Ishikawa (cell line): ENCODE measurements at regions not wholly inside any gene's neighbourhood (a gene's known extent, or its start where the extent isn't known, plus 50 kb on each side); places are given as distances from the start of the nearest gene placed in this dataset.

Experiments used
- CEBPB ChIP-seq: IDR thresholded peaks from 2 replicates; pipeline ENCODE4 v1.6.1; 2012
- CREB1 ChIP-seq: IDR thresholded peaks from 2 replicates; pipeline ENCODE4 v1.6.1; 2012; ENCODE audit warnings: low read depth
- EGR1 ChIP-seq: IDR thresholded peaks from 2 replicates; pipeline ENCODE4 v1.6.1; 2012
- EP300 ChIP-seq: IDR thresholded peaks from 2 replicates; pipeline ENCODE4 v1.6.1; 2012; ENCODE audit warnings: borderline replicate concordance
- FOXM1 ChIP-seq: IDR thresholded peaks from 2 replicates; pipeline ENCODE4 v1.6.1; 2012; ENCODE audit warnings: low read depth, borderline replicate concordance
- MAX ChIP-seq: IDR thresholded peaks from 2 replicates; pipeline ENCODE4 v1.6.1; 2012
- NFIC ChIP-seq: IDR thresholded peaks from 2 replicates; pipeline ENCODE4 v1.6.1; 2012
- RAD21 ChIP-seq: IDR thresholded peaks from 2 replicates; pipeline ENCODE4 v1.6.1; 2012; ENCODE audit warnings: low read depth
- TAF1 ChIP-seq: IDR thresholded peaks from 2 replicates; pipeline ENCODE4 v1.6.1; 2012; ENCODE audit warnings: low read depth, mild to moderate bottlenecking
- TCF12 ChIP-seq: IDR thresholded peaks from 2 replicates; pipeline ENCODE4 v1.6.1; 2012; ENCODE audit warnings: low read depth
- TEAD4 ChIP-seq: IDR thresholded peaks from 2 replicates; pipeline ENCODE4 v1.6.1; 2012
- YY1 ChIP-seq: IDR thresholded peaks from 2 replicates; pipeline ENCODE4 v1.6.1; 2012; ENCODE audit warnings: low read depth
- ZBTB7A ChIP-seq: IDR thresholded peaks from 2 replicates; pipeline ENCODE4 v1.6.1; 2012; ENCODE audit warnings: low read depth
- TF ChIP-seq, protein P1 (sequence below): IDR thresholded peaks from 2 replicates; pipeline ENCODE4 v1.6.1; 2012; ENCODE audit warnings: low read depth, mild to moderate bottlenecking
- TF ChIP-seq, protein P2 (sequence below): IDR thresholded peaks from 2 replicates; pipeline ENCODE4 v1.6.1; 2012

DNA sequence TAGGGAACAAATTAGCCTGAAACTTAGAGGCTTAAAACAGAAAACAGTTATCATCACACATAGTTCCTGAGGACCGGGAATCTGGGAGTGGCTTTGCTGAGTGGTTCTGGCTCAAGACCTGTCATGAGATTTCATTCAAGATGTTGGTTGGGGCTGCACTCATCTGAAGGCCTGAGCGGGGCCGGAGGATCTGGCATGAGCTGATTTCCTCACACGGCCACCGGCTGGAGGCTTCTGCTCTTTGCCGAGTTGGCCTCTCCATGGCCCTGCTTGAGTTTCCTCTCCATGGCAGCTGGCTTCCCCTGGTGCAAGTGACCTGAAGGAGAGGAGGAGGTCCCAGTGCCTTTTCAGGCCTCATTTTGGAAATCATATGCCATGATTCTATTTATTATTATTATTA, 128.1 kb downstream of the PAPOLA start:
- no peak for TF ChIP-seq YY1
- TF ChIP-seq TAF1: no peak

- TF ChIP-seq RAD21 (no peak), TCF12 (no peak)
These were observed 128.8 kb downstream of the PAPOLA start for GRCh38 chr14:96631030-96631429.

- TF ChIP-seq NFIC (no peak), TAF1 (no peak), EGR1 (no peak), EP300 (no peak), TCF12 (no peak), CREB1 (no peak), CEBPB (no peak), TEAD4 (no peak), FOXM1 (no peak), YY1 (no peak), MAX (no peak)
- TF ChIP-seq, protein P1, sequence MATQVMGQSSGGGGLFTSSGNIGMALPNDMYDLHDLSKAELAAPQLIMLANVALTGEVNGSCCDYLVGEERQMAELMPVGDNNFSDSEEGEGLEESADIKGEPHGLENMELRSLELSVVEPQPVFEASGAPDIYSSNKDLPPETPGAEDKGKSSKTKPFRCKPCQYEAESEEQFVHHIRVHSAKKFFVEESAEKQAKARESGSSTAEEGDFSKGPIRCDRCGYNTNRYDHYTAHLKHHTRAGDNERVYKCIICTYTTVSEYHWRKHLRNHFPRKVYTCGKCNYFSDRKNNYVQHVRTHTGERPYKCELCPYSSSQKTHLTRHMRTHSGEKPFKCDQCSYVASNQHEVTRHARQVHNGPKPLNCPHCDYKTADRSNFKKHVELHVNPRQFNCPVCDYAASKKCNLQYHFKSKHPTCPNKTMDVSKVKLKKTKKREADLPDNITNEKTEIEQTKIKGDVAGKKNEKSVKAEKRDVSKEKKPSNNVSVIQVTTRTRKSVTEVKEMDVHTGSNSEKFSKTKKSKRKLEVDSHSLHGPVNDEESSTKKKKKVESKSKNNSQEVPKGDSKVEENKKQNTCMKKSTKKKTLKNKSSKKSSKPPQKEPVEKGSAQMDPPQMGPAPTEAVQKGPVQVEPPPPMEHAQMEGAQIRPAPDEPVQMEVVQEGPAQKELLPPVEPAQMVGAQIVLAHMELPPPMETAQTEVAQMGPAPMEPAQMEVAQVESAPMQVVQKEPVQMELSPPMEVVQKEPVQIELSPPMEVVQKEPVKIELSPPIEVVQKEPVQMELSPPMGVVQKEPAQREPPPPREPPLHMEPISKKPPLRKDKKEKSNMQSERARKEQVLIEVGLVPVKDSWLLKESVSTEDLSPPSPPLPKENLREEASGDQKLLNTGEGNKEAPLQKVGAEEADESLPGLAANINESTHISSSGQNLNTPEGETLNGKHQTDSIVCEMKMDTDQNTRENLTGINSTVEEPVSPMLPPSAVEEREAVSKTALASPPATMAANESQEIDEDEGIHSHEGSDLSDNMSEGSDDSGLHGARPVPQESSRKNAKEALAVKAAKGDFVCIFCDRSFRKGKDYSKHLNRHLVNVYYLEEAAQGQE: no peak
These were observed 129.6 kb downstream of the PAPOLA start for GRCh38 chr14:96631621-96632362.

GRCh38 chr14:96632363-96632758, 130.2 kb downstream of the PAPOLA start:
- TF ChIP-seq NFIC (no peak), CEBPB (no peak), TCF12 (no peak)

- no peak for TF ChIP-seq ZBTB7A
- no peak for TF ChIP-seq TEAD4
- no peak for TF ChIP-seq EP300
- TF ChIP-seq, protein P1: no peak
- TF ChIP-seq CREB1: no peak
- no peak for TF ChIP-seq YY1
- TF ChIP-seq RAD21: no peak
- TF ChIP-seq TCF12: no peak
These were observed 130.9 kb downstream of the PAPOLA start for GRCh38 chr14:96633096-96633495.

- TF ChIP-seq EGR1: no peak
- TF ChIP-seq MAX: no peak
- TF ChIP-seq EP300: no peak
- TF ChIP-seq CEBPB: no peak
- no peak for TF ChIP-seq TAF1
- TF ChIP-seq, protein P2, sequence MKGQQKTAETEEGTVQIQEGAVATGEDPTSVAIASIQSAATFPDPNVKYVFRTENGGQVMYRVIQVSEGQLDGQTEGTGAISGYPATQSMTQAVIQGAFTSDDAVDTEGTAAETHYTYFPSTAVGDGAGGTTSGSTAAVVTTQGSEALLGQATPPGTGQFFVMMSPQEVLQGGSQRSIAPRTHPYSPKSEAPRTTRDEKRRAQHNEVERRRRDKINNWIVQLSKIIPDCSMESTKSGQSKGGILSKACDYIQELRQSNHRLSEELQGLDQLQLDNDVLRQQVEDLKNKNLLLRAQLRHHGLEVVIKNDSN: no peak
- no peak for TF ChIP-seq CREB1
- TF ChIP-seq, protein P1: no peak
- no peak for TF ChIP-seq TCF12
- no peak for TF ChIP-seq YY1
- TF ChIP-seq FOXM1: no peak
- TF ChIP-seq RAD21: no peak
- no peak for TF ChIP-seq TEAD4
- no peak for TF ChIP-seq NFIC
- no peak for TF ChIP-seq ZBTB7A
These were observed 132.3 kb downstream of the PAPOLA start for GRCh38 chr14:96634481-96634880.
